Sciatic nerve (tissue), 2 donors: ENCODE measurements at regions not wholly inside any gene's neighbourhood (a gene's known extent, or its start where the extent isn't known, plus 50 kb on each side); places are given as distances from the start of the nearest gene placed in this dataset.

Experiments
- ATAC-seq: fragments of 200-7000 bp; cut with Tn5 transposase; one replicate; pipeline ENCODE4 v1.9.1; 2020; ENCODE audit warnings: mild to moderate bottlenecking, moderate library complexity
- DNase-seq: peaks from one replicate; pipeline ENCODE4 v3.0.0-alpha.2; 2020; ENCODE audit warnings: low spot score
- intact Hi-C: fragments of 100-400 bp; cut with DNase I; formaldehyde crosslinking; loops from one replicate; pipeline ENCODE4 v1.14.2; 2022
- donor health status: DM: no; HTN: no; CAD: no.
- donor health status: DM: no; HTN: no; CAD: no.

GRCh38 chr4:41318839-41319530, 62.3 kb downstream of the UCHL1 start:
- ATAC-seq (no peak), DNase-seq (no peak)
- intact Hi-C loops = no loop called here

DNA sequence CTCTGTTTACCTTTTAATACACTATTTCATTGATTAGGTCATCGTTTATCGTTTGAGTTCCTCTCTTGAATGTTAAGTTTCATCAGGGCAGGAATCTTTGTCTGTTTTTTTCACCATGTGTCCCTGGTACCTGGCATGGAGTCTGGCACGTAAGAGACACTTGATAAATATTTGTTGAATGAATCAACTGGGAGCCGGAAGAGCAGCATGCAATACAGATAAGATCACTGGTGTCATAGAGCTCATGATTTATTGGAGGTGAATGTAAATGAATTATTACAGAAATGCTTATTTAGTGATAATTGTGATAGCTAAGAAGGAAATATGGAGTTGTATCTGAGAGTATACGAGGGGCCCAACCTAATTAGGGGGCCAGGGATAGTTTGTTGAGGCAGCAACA, 62.8 kb downstream of the UCHL1 start:
- DNase-seq (no peak), ATAC-seq (no peak)
- intact Hi-C loops = no loop called here

DNA sequence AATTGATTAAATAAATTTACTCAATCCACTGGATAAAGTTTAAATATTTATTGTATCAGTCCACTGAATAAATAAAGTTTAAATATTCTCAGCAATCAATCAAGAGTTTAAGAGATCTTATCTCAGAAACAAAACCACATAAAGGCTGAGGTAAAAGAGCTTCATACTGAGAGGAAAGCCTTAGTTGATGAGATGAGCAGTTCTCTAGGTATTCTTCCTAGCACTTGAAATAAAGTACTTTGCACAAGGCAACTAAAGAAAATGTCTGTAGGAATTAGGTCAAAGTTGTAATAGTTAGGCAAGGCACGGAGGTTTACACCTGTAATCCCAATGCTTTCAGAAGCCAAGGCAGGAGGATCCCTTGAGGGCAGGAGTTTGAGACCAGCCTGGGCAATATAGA, 63.5 kb downstream of the UCHL1 start:
- intact Hi-C loops = no loop called here
- no peak for ATAC-seq
- DNase-seq = no peak

- ATAC-seq (no peak), DNase-seq (no peak)
Observed at GRCh38 chr4:41320786-41321185, 64.1 kb downstream of the UCHL1 start.

DNA sequence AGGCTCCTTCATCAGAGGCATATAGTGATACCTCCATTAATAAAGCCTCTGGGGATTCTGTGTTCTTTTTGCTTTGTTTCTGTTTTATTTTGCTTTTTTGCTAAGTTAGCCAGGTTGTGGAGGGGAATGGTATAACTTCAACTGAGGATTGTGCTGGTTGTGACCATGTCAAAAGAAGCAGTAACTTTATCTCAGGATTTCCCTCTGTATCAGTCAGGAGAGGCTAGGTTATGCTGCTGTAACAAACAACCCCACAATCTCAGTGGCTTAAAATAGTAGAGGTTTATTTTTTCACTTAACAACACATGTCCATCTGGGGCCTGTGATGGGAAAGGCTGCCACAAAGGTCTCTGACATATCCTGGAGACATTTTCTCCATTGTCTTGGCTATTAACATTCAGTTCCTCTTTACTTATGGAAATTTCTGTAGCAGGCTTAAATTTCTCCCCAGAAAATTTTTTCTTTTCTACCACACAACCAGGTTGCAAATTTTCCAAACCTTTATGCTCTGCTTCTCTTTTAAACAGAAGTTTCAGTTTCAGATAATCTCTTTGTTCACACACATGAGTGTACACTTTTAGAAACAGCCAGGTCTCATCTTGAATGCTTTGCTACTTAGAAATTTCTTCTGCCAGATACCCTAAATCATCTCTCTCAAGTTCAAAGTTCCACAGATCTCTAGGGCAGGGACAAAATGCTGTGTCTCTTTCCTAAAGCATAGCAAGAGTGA, 64.7 kb downstream of the UCHL1 start:
- intact Hi-C loops = no loop called here
- no peak for DNase-seq

More at GRCh38 chr4:41320786-41321185, 64.1 kb downstream of the UCHL1 start:
- intact Hi-C loops = no loop called here

DNA sequence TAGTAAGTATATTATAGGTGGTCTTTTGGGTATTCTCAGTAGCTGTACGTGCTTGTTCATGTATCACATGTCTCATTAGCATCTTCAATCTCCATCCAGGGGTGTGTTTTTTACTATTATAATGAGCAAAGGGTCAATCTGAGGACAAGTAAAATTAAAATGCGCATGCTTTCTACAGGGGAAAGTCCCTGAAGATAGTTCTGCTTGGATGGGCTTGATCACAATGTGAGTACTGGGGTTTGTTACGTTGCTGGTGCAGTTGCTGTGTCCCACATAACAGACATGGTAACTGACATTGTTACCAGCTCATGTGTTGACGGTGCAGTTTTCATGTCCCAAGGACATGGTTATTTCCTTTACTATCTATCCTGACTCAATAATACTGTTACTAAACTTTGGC, 65.9 kb downstream of the UCHL1 start:
- intact Hi-C loops = no loop called here
- no peak for DNase-seq
- no peak for ATAC-seq

More for the DNA sequence above, 64.7 kb downstream of the UCHL1 start:
- no peak for ATAC-seq

- DNase-seq (no peak), ATAC-seq (no peak)
- intact Hi-C loops = no loop called here
Observed at GRCh38 chr4:41323179-41323578, 66.5 kb downstream of the UCHL1 start.

GRCh38 chr4:41323706-41324105, 67.0 kb downstream of the UCHL1 start:
- no peak for ATAC-seq
- DNase-seq = no peak
- intact Hi-C loops = no loop called here

DNA sequence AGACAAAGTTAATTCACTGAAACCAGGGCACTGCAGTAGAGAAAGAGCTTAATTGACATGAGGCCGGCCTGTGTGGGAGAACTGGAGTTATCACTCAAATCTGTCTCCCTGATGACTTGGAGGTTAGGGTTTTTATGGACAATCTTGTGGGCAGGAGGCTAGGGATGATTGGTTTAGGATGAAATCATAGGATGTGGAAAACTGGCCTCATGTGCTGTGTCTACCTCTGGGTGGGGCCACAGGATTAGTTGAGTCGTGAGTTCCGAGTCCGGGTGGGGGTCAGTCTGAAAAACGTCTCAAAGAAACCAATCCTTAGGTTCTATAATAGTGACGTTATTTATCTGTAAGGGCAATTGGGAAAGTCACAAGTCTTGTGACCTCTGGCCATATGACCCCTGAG, 68.1 kb downstream of the UCHL1 start:
- no peak for ATAC-seq
- intact Hi-C loops = no loop called here
- DNase-seq = no peak

- no peak for DNase-seq
- no peak for ATAC-seq
- intact Hi-C loops = no loop called here
Observed at GRCh38 chr4:41325901-41326300, 69.2 kb downstream of the UCHL1 start.

- intact Hi-C loops = no loop called here
- ATAC-seq = no peak
Observed at GRCh38 chr4:41326776-41327175, 70.0 kb downstream of the UCHL1 start.

GRCh38 chr4:41327770-41328169, 71.0 kb downstream of the UCHL1 start:
- intact Hi-C loops = no loop called here

More at GRCh38 chr4:41326776-41327175, 70.0 kb downstream of the UCHL1 start:
- no peak for DNase-seq

GRCh38 chr4:41329361-41329760, 72.6 kb downstream of the UCHL1 start:
- intact Hi-C loops = no loop called here
- DNase-seq (no peak), ATAC-seq (no peak)

More at GRCh38 chr4:41327770-41328169, 71.0 kb downstream of the UCHL1 start:
- ATAC-seq (no peak), DNase-seq (no peak)

GRCh38 chr4:41331224-41331623, 74.5 kb downstream of the UCHL1 start:
- ATAC-seq = no peak
- intact Hi-C loops = no loop called here

DNA sequence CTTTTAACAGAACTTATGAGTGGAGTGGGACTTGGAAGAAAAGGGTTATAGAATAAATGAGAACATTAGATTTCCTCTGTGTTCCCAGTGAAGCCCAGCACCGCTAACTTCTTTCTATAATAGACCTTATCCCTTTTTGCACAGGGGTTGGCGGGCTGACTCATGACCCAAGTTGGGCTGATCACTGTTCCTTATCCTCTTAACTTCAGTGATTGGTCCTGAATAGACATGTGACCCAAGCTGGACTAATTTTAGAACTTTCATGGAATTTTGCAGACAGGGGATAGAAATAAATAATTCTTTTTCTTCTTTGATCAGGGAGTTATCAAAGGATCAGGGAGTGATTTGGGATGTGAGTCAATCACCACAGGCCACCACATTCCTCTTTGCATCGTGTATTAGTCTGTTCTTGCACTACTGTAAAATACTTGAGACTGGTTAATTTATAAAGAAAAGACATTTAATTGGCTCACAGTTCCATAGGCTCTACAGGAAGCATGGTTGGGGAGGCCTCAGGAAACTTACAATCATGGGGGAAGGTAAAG, 75.9 kb downstream of the UCHL1 start:
- ATAC-seq = no peak
- no peak for DNase-seq
- intact Hi-C loops = no loop called here

More at GRCh38 chr4:41331224-41331623, 74.5 kb downstream of the UCHL1 start:
- no peak for DNase-seq

- intact Hi-C loops = no loop called here
- DNase-seq (no peak), ATAC-seq (no peak)
Observed at GRCh38 chr4:41334182-41334581, 77.5 kb downstream of the UCHL1 start.

GRCh38 chr4:41339812-41340809, 83.4 kb downstream of the UCHL1 start:
- no peak for DNase-seq
- ATAC-seq = peak; percentile 96
- intact Hi-C loops = loop anchor here (10.0 kb wide), 1 partner anchor 305 kb away; no protein-coding TSS in a partner anchor

GRCh38 chr4:41346306-41347061, 89.8 kb downstream of the UCHL1 start:
- DNase-seq (no peak), ATAC-seq (no peak)
- intact Hi-C loops = loop anchor here (10.0 kb wide), 1 partner anchor 298 kb away; no protein-coding TSS in a partner anchor
